HG03558 (cell line): ENCODE measurements at regions not wholly inside any gene's neighbourhood (a gene's known extent, or its start where the extent isn't known, plus 50 kb on each side); places are given as distances from the start of the nearest gene placed in this dataset.
"Not testable (repeated sequence)": the region's sequence is repeated elsewhere in the genome, so short reads cannot be mapped to it uniquely, and the experiment has no call there.

Experiments
- ATAC-seq: cut with Tn5 transposase; IDR thresholded peaks from one replicate; pipeline ENCODE4 v1.9.1; 2021; ENCODE audit warnings: moderate number of reproducible peaks; ENCODE audit not compliant: unreplicated experiment; ENCODE audit errors: extremely low read depth

GRCh38 chr12:92411687-92412086 is 266.0 kb upstream of the BTG1 start:
- ATAC-seq: no peak

- no peak for ATAC-seq
Measured at GRCh38 chr12:92408072-92408900, 262.6 kb upstream of the BTG1 start.

DNA sequence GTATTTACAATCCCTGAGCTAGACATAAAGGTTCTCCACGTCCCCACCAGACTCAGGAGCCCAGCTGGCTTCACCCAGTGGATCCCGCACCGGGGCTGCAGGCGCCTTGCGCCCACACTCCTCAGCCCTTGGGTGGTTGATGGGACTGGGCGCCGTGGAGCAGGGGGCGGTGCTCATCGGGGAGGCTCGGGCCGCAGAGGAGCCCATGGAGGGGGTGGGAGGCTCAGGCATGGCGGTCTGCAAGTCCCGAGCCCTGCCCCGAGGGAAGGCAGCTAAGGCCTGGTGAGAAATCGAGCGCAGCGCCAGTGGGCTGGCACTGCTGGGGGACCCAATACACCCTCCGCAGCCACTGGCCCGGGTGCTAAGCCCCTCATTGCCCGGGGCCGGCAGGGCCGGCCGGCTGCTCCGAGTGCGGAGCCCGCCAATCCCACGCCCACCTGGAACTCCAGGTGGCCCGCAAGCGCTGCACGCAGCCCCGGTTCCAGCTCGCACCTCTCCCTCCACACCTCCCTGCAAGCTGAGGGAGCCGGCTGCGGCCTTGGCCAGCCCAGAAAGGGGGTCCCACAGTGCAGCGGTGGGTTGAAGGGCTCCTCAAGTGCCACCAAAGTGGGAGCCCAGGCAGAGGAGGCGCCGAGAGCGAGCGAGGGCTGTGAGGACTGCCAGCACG is 260.9 kb upstream of the BTG1 start:
- ATAC-seq: not testable (repeated sequence)

DNA sequence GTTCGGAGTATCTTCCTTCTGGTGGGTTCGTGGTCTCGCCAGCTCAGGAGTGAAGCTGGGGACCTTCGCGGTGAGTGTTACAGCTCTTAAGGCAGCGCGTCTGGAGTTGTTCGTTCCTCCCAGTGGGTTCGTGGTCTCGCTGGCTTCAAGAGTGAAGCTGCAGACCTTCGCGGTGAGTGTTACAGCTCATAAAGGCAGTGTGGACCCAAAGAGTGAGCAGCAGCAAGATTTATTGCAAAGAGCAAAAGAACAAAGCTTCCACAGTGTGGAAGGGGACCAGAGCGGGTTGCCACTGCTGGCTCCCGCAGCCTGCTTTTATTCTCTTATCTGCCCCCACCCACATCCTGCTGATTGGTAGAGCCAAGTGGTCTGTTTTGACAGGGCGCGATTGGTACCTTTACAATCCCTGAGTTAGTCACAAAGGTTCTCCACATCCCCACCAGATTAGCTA is 260.2 kb upstream of the BTG1 start:
- not testable (repeated sequence) for ATAC-seq

DNA sequence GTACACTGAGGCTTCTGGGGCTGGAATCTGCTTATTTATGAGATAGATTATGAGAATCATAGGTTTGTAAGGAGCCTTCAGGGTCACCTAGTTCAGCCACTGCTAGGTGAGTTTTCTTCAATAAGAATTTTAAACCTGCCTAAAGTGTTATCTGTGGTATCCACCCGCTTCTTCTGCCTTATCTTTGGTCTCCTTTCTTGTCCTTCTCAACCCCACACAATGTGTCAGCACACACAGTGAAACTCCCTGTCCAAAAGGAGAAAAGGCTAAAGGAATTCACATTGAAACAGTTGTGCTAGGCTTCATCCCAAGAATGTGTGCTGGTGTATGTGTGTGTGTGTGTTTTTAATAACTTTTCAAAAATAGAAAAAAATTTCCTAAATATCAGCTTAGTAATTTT is 259.3 kb upstream of the BTG1 start:
- no peak for ATAC-seq

GRCh38 chr12:92404259-92404894 is 258.7 kb upstream of the BTG1 start:
- ATAC-seq: no peak

DNA sequence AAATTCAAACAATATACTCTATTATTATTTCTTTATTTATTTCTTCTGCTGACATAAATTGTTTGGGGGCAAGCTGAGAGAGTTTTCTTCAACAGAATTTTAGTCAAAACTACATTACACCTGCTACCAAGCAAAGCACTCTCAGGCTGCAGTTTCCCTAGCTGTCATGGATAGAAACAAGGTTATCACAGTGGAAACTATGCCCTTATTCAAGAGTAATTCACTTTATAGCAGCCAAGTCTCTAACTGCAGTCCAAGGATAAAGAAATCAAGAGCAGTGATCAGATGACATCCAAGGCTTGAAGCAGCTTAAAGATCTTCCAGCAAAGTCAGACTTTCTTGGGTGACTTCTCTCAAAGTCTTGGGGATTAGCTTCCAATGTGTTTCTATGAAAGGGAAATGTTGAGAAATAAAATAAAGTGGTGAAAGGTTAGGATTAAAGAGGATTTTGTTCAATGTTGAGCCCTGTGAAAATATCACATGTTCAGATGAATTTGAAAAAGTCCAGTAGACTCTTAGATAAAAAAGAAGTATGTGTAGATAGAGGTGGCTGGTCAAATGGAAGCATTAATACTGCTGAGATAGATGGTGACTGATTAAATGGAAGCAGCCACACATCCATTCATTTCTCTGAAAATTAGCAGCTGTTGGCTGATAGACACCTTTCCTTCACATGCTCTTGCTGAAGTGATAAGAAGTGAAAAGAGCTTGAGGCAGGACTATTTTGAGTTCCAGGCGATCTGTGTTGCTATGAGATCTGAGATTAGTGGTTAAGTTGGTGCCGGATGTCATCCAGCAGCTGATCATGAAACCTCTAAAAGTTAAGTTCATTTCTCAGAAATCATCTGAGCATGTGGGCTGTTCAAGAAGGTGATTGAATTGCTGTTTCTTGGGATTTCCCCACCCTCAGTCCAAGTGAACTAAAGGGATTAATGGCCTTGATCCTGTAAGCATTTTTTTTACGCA is 257.8 kb upstream of the BTG1 start:
- peak; percentile 82 for ATAC-seq

DNA sequence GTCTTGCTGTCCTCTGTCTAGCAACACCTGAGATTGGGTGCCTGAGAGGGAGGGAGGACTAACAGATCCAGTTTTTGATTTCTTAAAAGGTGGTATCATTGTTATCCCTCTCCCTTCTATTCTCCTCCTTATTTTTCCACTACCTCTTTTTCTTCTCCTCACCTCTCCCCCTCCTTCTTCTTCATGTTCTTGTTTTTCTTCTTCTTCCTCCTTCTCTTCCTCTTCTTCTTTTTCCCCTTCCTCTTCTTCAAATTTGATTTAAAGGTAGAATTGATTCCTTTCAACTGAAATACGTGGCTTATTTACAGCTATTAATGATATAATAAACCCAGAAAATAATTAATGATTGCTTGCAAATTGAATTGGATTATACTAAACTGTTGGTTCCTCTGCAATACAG is 256.8 kb upstream of the BTG1 start:
- ATAC-seq: no peak

GRCh38 chr12:92400006-92400405 is 254.4 kb upstream of the BTG1 start:
- no peak for ATAC-seq

GRCh38 chr12:92398565-92399309 is 253.1 kb upstream of the BTG1 start:
- ATAC-seq: no peak

DNA sequence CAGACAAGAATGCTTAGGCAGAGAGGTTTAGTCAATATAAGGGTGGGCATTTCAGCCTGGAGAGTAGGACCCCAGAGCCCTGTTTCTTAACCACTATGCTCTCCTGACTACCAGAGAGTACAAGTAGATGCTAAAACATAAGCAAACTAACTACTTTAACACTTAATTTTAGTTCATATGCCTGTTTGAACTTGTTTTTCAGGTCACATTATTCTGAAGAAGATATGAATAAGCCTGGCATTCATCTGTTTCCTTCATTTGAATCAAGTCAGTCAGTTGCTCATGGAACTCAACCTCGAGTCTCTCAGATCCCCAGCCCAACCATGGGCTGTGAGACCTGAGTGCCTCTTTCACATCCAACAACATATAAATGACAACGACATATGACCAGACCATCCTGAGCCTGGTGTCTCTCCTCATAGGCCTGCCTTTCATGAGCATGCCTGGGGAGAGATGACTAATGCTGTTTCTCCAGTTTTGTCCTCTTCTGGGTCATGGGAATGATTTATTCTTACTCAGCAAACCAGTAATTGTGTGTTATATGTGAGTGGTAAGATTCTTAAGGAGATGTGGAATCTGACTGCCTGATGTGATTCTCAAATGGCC is 251.1 kb upstream of the BTG1 start:
- ATAC-seq: no peak

DNA sequence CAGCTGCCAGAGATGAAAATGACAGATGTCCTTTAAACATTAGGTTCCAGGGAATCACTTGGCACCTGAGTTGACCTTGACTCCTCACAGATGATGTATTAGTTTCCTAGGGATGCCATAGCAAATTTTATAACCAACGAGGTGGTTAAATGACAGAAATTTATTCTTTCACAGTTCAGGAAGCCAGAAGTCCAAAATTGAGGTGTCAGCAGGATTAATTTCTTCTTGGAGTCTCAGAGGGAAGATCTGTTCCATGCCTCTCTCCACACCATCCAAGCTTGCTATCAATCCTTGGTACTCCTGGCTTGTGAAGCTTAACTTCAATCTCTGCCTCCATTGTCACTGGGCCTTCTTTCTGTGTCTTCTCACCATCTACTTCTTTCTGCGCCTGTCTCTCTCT is 249.7 kb upstream of the BTG1 start:
- no peak for ATAC-seq

DNA sequence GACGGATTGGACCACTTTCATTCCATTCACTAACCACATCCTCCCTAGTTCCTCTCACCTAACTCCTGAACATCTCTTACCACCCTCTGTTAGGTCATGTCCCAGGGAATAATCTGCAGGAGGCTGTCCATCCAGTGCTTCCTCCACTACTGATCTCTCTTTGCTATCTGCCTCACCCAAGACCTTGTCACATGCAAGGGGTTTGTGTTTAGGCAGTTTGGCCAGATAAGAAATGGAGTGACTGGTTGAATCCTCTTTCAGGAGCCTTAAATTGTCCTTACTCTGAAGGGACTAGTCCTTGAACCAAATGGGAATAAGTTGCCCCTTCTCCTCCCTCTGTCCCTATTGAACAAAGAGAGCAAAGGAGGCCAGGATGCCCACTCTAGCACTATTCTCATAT is 249.2 kb upstream of the BTG1 start:
- no peak for ATAC-seq

- ATAC-seq: no peak
Measured at GRCh38 chr12:92393504-92393903, 247.9 kb upstream of the BTG1 start.

DNA sequence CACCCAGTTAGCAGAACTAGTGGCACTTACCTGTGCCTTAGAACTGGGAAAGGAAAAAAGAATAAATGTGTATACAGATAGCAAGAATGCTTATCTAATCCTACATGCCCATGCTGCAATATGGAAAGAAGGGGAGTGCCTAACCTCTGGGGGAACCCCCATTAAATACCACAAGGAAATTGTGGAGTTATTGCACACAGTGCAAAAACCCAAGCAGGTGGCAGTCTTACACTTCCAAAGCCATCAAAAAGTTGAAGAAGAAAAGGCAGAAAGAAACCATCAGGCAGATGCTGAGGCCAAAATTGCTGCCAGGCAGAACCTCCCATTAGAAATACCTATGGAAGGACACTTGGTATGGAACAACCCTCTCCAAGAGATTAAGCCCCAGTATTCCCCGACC is 246.1 kb upstream of the BTG1 start:
- ATAC-seq: not testable (repeated sequence)

- no peak for ATAC-seq
Measured at GRCh38 chr12:92389466-92389865, 243.8 kb upstream of the BTG1 start.

GRCh38 chr12:92385296-92385695 is 239.7 kb upstream of the BTG1 start:
- ATAC-seq: no peak

DNA sequence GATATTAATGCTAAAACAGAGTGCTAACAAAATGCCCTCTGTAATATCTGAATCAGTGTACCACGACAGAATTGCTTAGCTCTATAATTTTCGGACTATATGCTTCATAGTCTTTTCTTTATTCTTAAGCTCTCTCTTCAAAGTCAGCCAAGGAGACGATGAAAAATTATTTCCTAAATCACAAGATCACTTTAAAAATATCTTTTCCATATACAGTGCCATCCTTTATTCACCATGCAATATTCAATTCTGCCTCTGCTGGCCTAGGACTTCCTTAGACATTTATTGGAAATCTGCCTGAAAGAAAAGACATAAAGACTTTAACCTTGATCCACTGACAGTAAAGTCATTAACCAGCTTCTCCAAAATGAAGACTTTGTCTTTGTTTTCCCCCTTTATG is 238.9 kb upstream of the BTG1 start:
- ATAC-seq: no peak

DNA sequence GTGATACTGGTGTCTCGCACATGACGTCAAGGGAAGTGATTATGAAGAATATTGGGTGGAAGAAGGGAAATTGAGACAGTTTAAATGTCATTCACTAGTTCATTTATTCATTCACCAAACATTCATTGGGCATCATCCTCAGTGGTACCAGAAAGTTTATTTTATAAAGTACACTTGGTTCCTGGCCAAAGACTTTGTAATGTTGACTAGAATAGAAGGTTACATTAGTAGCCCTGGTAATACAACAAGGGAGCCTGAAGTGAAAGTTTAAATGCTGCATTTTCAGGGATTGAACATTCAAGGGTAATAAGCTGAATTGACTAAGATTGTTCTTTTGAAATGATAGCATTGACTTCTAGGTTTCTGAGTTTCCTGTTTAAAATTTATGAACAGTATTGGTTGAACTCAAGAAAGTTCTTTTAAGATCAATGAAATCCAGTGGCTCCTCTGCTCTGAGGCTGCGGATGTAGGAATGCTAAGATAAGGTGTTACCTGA is 236.8 kb upstream of the BTG1 start:
- no peak for ATAC-seq
